CD14-positive monocyte (primary cell): ENCODE measurements at regions not wholly inside any gene's neighbourhood (a gene's known extent, or its start where the extent isn't known, plus 50 kb on each side); places are given as distances from the start of the nearest gene placed in this dataset.
A peak's percentile ranks its signal among the peaks of the same experiment; 100 is the strongest.

Experiments used
- DNase-seq, 3 donors: peaks; one replicate each; pipeline ENCODE4 v3.0.0-alpha.2; 2011 to 2022
- H2AFZ ChIP-seq: 2 replicates; pipeline ENCODE4 v1.6.0; 2012; ENCODE audit warnings: mild to moderate bottlenecking, low read depth, low read length, inconsistent platforms; ENCODE audit not compliant: insufficient read depth, poor library complexity, severe bottlenecking
- H3K27ac ChIP-seq, 2 donors: 1 replicate in 1 of 2; 2 replicates in 1 of 2; pipeline ENCODE4 v1.5.1; 2012 to 2013; ENCODE audit warnings: low read length in 2 of 2, control low read depth in 1 of 2, inconsistent platforms in 1 of 2, low read depth in 1 of 2, mild to moderate bottlenecking in 1 of 2
- H3K27me3 ChIP-seq, 2 donors: one replicate each; pipeline versions ENCODE4 v1.6.0 to v1.6.1; 2011 to 2013; ENCODE audit warnings: low read length in 2 of 2; ENCODE audit not compliant: control insufficient read depth in 2 of 2, insufficient read depth in 2 of 2
- H3K36me3 ChIP-seq, 2 donors: replicated peaks in 1 of 2; 1 replicate in 1 of 2; 2 replicates in 1 of 2; pipeline versions ENCODE4 v1.5.1 to v1.6.1; 2012 to 2013; ENCODE audit warnings: low read length in 2 of 2, control low read depth in 1 of 2, inconsistent platforms in 1 of 2, mild to moderate bottlenecking in 1 of 2; ENCODE audit not compliant: insufficient read depth in 2 of 2, control insufficient read depth in 1 of 2
- H3K4me1 ChIP-seq, 2 donors: 1 replicate in 1 of 2; 2 replicates in 1 of 2; pipeline versions ENCODE4 v1.5.1 to v1.6.1; 2012 to 2013; ENCODE audit warnings: low read length in 2 of 2, control low read depth in 1 of 2, inconsistent platforms in 1 of 2, mild to moderate bottlenecking in 1 of 2, moderate library complexity in 1 of 2; ENCODE audit not compliant: insufficient read depth in 2 of 2, control insufficient read depth in 1 of 2
- H3K4me2 ChIP-seq: replicated peaks from 2 replicates; pipeline ENCODE3; 2012; ENCODE audit warnings: low read length, moderate library complexity, mild to moderate bottlenecking; ENCODE audit not compliant: poor library complexity, severe bottlenecking; ENCODE audit errors: extremely low read depth
- H3K4me3 ChIP-seq, 3 experiments: fragments of 200-600 bp in 1 of 3; sonication (generic) in 1 of 3; replicated peaks in 1 of 3; 1 replicate in 2 of 3; 2 replicates in 1 of 3; pipeline ENCODE4 v1.5.1; 2011 to 2013; ENCODE audit warnings: low read length in 3 of 3, mild to moderate bottlenecking in 3 of 3, control low read depth in 2 of 3, low read depth in 2 of 3, inconsistent platforms in 1 of 3, moderate library complexity in 1 of 3
- H3K79me2 ChIP-seq: 2 replicates; pipeline ENCODE4 v1.6.0; 2012; ENCODE audit warnings: mild to moderate bottlenecking, control low read depth, inconsistent platforms, low read length, moderate library complexity; ENCODE audit not compliant: insufficient read depth
- H3K9ac ChIP-seq: 2 replicates; pipeline ENCODE4 v1.6.0; 2017; ENCODE audit warnings: low read length, mild to moderate bottlenecking; ENCODE audit not compliant: insufficient read depth, poor library complexity, severe bottlenecking
- H3K9me3 ChIP-seq, 2 donors: replicated peaks in 1 of 2; 1 replicate in 1 of 2; 2 replicates in 1 of 2; pipeline versions ENCODE4 v1.5.1 to v1.6.1; 2012 to 2013; ENCODE audit warnings: low read length in 2 of 2, control low read depth in 1 of 2; ENCODE audit not compliant: control insufficient read depth in 1 of 2, insufficient read depth in 1 of 2
- H4K20me1 ChIP-seq: 2 replicates; pipeline ENCODE4 v1.6.0; 2012; ENCODE audit warnings: mild to moderate bottlenecking, low read length, control low read depth, moderate library complexity; ENCODE audit not compliant: insufficient read depth
- H3K27ac Mint-ChIP-seq, 7 donors: one replicate each; pipeline ENCODE4 v1.8.0; 2020; ENCODE audit warnings: mild to moderate bottlenecking in 7 of 7, mixed read lengths in 7 of 7, moderate library complexity in 6 of 7, inconsistent platforms in 2 of 7
- H3K27me3 Mint-ChIP-seq, 3 donors: one replicate each; pipeline ENCODE4 v1.8.0; 2021 to 2022; ENCODE audit warnings: low read depth in 3 of 3, mild to moderate bottlenecking in 3 of 3, mixed read lengths in 3 of 3, moderate library complexity in 3 of 3, inconsistent platforms in 1 of 3
- H3K36me3 Mint-ChIP-seq, 2 donors: one replicate each; pipeline ENCODE4 v1.8.0; 2020; ENCODE audit warnings: mixed read lengths in 2 of 2, inconsistent platforms in 1 of 2, mild to moderate bottlenecking in 1 of 2
- H3K4me1 Mint-ChIP-seq: one replicate; pipeline ENCODE4 v1.8.0; 2020; ENCODE audit warnings: mild to moderate bottlenecking, mixed read lengths
- H3K4me3 Mint-ChIP-seq, 2 donors: one replicate each; pipeline ENCODE4 v1.8.0; 2020; ENCODE audit warnings: mild to moderate bottlenecking in 2 of 2, mixed read lengths in 2 of 2, moderate library complexity in 1 of 2
- H3K9me3 Mint-ChIP-seq, 7 donors: one replicate each; pipeline ENCODE4 v1.8.0; 2020 to 2022; ENCODE audit warnings: mixed read lengths in 7 of 7, mild to moderate bottlenecking in 6 of 7, moderate library complexity in 6 of 7, inconsistent platforms in 2 of 7
- WGBS: methylation state at CpG from one replicate; pipeline ENCODE4 v1.1.5; 2013; ENCODE audit warnings: missing lambda C conversion rate; ENCODE audit not compliant: insufficient coverage; 5-methylcytosine and 5-hydroxymethylcytosine counted together
- intact Hi-C, 2 donors: fragments of 100-400 bp; cut with micrococcal nuclease; formaldehyde crosslinking; loops; one replicate each; pipeline versions ENCODE4 v1.15.0 to v1.15.1; 2023
- TF ChIP-seq, protein P1 (sequence below): fragments of 200-600 bp; IDR thresholded peaks from one replicate; pipeline ENCODE4 v1.8.0; 2022; ENCODE audit warnings: antibody characterized with exemption, mild to moderate bottlenecking

DNA sequence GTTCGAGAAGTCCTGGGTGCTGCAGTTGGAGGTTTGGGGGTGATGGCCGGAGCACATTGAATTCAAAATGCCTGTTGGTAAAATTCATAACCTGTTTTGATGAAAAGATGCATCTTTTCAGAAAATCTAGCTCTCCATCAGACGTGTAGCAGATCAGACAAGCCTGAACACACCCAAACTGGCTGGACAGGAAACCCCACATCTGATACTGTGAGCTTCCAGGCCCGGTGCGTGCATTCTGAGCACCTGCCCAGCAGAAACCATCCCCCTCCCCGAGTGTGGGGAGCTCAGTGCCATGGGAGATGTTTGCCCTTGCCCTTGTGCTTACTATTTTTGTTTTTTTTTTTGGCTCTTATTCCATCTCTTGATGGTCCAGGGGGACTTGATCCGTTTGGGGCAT is 417.1 kb downstream of the TCERG1L start:
- no peaks in the 10 kb centered on the region for H4K20me1 ChIP-seq
- intact Hi-C loops = no loop called here
- H3K4me3 ChIP-seq = no peak overlapping the region
- H3K4me1 ChIP-seq = no peaks in the 10 kb centered on the region
- Mint-ChIP-seq H3K36me3 (no peaks in the 10 kb centered on the region), H3K27ac (peak overlapping the region in 1 of 7 donors; percentile 6), H3K4me3 (no peak overlapping the region), H3K27me3 (peaks cover 0 to 3% (median 2%) of the 10 kb centered on the region in 3 donors), H3K4me1 (no peaks in the 10 kb centered on the region), H3K9me3 (peaks cover 0 to 3% (median 0%) of the 10 kb centered on the region in 7 donors)
- no peak overlapping the region for H3K4me2 ChIP-seq
- no peak overlapping the region for H3K9ac ChIP-seq
- no peaks in the 10 kb centered on the region for H3K79me2 ChIP-seq
- DNase-seq = no peak
- TF ChIP-seq, protein P1, sequence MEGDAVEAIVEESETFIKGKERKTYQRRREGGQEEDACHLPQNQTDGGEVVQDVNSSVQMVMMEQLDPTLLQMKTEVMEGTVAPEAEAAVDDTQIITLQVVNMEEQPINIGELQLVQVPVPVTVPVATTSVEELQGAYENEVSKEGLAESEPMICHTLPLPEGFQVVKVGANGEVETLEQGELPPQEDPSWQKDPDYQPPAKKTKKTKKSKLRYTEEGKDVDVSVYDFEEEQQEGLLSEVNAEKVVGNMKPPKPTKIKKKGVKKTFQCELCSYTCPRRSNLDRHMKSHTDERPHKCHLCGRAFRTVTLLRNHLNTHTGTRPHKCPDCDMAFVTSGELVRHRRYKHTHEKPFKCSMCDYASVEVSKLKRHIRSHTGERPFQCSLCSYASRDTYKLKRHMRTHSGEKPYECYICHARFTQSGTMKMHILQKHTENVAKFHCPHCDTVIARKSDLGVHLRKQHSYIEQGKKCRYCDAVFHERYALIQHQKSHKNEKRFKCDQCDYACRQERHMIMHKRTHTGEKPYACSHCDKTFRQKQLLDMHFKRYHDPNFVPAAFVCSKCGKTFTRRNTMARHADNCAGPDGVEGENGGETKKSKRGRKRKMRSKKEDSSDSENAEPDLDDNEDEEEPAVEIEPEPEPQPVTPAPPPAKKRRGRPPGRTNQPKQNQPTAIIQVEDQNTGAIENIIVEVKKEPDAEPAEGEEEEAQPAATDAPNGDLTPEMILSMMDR = no peak
- H3K9me3 ChIP-seq = no peaks in the 10 kb centered on the region
- H3K27ac ChIP-seq = no peak overlapping the region
- H3K27me3 ChIP-seq = no peaks in the 10 kb centered on the region
- no peak overlapping the region for H2AFZ ChIP-seq
- H3K36me3 ChIP-seq = no peaks in the 10 kb centered on the region
- WGBS = 91% methylated on average over 1 of the region's 7 CpGs

DNA sequence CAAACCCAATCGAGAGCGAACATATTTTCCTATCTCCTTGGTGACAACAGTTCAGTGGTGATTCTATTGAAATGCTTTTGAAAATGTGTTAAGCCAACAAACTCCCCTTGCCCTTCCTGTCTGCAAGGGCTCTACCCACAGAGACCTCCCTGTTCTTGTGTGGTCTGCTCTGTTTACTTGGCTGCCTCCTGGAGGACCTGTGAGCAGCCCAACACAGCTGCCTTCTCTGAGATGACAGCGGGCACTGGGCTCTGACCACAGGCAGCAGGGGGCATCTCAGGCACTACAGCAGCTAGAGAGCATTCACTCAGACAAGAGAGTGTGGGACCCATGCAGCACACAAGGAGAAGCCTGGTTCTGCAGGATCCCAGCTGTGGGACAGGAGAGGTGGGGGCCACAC is 416.4 kb downstream of the TCERG1L start:
- H3K4me2 ChIP-seq = no peak overlapping the region
- no peak overlapping the region for H3K4me3 Mint-ChIP-seq
- TF ChIP-seq, protein P1 = no peak
- DNase-seq = no peak
- H3K4me1 Mint-ChIP-seq = no peaks in the 10 kb centered on the region
- no peaks in the 10 kb centered on the region for H3K79me2 ChIP-seq
- no peaks in the 10 kb centered on the region for H3K9me3 ChIP-seq
- no peak overlapping the region for H3K4me3 ChIP-seq
- H3K27ac Mint-ChIP-seq = no peak overlapping the region
- 0% methylated on average over 1 of the region's 3 CpGs for WGBS
- H4K20me1 ChIP-seq = no peaks in the 10 kb centered on the region
- H3K9ac ChIP-seq = no peak overlapping the region
- no peaks in the 10 kb centered on the region for H3K36me3 ChIP-seq
- peaks cover 0 to 3% (median 0%) of the 10 kb centered on the region in 7 donors for H3K9me3 Mint-ChIP-seq
- no peaks in the 10 kb centered on the region for H3K4me1 ChIP-seq
- peaks cover 0 to 3% (median 2%) of the 10 kb centered on the region in 3 donors for H3K27me3 Mint-ChIP-seq
- no peaks in the 10 kb centered on the region for H3K27me3 ChIP-seq
- H2AFZ ChIP-seq = no peak overlapping the region
- intact Hi-C loops = no loop called here
- no peaks in the 10 kb centered on the region for H3K36me3 Mint-ChIP-seq
- no peak overlapping the region for H3K27ac ChIP-seq
